ENCODE measurements at regions not wholly inside any gene's neighbourhood (a gene's known extent, or its start where the extent isn't known, plus 50 kb on each side); places are given as distances from the start of the nearest gene placed in this dataset.

DNA sequence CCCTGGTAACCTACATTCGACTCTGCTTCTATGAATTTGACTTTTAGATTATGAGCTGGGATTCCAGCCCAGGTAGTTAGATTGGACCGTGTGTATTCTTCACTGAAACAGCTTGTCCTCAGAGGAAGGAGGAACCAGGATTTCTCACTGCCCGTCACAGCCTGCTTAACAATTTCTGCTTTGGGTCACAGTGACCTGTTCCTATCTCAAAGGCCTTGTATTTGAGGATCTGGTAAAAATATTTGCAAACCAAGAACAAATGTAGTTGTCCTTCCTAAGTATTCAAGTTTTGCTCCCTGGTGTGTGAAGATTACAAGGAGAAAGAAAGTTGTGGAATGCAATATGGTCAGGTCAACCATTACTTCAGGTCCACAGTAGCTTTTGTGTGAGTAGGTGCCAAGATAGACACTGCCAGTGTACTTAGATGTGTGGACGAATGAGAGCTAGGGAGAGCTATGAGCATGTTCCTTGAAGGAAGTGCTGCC, 55.1 kb downstream of the KIF4B start:
- no peak for DNase-seq

DNA sequence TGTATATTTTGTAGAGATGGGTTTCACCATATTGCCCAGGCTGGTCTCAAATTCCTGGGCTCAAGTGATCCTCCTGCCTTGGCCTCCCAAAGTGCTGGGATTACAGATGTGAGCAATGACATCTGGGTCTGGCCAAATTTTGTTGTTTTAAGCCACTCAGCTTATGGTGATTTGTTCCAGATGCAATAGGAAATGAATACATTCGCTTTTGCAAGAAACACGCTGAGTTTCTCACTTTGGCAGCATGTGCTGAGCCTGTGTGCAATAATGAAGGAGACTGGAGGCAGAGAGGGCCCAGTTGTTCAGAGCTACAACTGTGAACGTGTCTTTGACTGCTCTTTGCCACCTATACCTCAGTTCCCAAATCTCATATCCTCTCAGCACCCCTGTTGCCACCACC, 56.4 kb downstream of the KIF4B start:
- peak in 1 of 3 donors; percentile 15 for DNase-seq

DNA sequence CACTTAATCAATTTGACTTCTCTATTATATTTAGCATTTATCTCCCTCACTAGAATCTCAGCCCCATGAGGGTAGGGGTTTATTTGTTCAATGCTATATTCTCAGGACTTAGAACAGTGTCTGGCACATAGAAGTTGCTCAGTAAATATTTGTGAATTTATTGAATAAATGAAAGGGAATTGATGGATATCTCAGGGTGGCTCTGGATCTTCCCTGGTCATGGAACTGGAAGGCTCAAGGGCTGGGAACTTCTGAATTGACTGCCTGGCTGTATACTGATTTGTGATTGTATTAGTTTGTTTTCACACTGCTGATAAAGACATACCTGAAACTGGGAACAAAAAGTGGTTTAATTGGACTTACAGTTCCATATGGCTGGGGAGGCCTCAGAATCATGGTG, 57.2 kb downstream of the KIF4B start:
- no peak for DNase-seq

DNA sequence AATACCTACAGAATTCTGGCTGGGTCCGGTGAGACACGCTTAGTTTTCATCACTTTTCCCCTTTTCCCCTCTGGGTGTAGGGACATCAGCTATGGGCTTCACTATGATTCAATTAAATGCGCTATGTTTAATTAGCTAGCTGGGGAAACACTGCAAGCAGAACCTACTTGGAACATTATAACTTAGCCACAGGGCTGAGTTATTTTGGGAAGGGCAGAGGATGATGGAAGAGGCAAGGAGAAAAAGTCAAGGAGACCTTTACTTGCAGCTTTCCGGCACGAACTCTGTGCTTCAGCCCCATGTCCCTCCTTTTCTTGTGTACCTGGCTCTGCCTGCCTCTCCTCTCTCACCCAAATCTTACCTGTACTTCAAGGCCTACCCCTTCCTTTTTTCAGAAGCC, 62.8 kb downstream of the KIF4B start:
- no peak for DNase-seq

DNA sequence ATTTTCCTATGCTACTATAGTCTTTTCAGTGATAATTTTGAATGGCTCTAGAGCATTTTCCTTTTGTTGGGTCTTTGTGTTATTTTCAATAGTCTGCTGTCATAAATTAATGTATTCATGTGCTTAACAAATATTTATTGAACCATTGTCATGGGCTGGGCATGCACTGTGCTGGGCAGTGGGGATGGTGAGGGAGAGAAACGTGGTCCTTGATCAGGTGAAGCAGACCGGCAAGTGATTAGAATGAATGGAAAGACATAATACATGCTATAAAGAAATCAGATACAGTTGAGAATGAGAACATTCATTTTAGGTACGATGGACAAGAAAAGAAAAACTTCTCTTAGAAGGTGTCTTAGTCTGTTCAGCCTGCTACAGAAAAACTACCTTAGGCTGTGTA, 66.1 kb downstream of the KIF4B start:
- no peak for DNase-seq

DNA sequence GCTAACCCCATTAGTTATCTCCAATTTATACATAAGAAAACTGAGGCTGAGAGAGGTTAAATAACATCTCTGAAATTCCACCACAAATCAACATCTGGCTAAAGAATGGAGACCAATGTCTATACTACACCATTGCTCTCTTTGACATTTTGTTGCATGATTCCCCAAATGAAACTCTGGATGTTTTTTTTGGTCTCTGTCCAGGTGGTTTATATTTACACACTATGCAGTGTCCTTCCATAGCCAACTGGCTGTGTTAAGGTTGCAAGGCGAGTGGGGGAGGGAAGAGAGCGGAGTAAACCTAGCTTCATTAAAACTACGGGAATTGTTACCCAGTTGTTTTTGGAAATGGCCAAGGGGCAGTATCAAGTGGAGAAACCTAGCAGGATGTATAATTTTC, 67.2 kb downstream of the KIF4B start:
- no peak for DNase-seq

DNA sequence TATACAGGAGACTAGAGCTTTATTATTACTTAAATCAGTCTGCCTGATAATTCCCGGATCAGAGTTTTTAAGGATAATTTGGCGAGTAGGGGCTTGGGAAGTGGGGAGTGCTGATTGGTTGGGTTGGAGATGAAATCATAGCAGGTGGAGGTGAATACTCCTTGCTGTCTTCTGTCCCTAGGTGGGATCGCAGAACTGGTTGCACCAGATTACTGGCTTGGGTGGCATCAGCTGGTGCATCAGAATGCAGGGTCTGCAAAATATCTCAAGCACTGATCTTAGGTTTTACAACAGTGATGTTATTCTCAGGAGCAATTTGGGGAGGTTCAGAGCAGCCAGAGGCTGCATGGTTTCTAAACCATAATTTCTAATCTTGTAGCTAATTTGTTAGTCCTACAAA, 68.1 kb downstream of the KIF4B start:
- DNase-seq, result no peak

DNA sequence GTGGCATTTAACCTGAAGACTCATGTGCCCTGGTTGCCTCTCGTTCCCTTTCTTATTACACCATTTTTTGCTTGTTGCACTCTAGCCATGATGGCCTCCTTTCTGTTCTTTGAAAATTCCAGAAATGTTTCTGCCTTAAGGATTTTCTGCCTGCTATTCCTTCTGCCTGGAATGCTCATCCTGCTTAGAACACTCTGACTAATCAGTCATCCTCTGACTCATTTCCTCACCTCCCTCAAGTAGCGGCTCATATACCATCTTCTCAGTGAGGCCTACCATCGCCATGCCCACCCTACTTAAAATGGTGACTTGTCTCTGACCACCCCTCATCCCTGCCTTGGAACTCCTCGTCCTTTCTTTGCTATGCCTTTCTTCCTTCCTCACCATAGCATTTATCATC, 68.8 kb downstream of the KIF4B start:
- DNase-seq, result peak in 1 of 3 donors; percentile 62

DNA sequence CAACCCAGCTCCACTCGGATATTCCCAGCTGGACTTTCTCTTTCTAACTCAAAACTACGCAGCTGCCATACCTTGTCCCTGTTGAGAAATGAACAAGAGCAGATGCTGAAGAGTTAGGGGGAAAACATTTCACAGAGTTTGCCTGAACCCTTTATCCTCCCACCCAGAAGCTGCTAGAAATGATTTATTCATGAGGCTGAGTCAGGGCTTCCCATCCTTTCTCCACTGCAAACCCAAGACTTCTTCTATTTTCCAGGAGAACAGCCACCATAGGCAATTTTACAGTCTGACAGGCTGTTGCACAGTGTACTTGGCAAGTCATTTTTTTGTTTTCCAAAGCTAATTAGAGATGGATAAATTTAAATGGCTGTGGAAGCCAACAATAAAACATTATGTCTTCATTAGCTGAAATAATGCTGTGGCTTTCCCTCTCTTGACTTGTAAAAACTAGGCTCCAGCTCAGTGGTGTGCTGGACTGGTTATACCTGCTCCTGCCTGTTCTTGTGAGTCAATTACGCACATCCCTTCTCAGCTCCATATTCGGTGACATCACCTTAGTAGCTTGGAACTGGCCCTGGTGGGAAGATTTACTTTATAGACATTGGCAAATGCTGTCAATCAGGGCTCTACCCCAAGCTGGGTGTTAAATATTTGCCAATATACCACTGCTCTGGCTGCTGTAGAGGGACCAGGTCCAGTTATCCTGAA, 71.9 kb downstream of the KIF4B start:
- no peak for DNase-seq

DNA sequence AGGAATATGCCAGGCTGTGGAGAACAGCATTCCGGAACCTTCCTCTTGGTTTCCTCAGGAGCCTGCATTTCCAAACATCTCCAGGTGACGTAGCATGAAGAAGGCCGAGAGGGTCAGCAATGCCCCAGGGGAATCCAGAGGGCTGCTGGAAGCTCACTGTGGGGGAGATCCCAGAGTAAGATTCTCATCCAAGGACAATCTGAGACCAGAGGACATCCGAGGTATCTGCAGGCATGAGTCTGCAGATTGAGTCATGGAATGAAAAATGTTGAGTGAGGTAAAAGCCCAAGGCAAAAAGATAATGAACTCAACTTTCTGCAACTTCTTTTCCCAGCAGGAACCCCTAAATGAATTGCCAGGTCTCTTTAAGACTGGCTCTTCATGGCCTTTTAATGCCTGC, 73.5 kb downstream of the KIF4B start:
- no peak for DNase-seq

DNA sequence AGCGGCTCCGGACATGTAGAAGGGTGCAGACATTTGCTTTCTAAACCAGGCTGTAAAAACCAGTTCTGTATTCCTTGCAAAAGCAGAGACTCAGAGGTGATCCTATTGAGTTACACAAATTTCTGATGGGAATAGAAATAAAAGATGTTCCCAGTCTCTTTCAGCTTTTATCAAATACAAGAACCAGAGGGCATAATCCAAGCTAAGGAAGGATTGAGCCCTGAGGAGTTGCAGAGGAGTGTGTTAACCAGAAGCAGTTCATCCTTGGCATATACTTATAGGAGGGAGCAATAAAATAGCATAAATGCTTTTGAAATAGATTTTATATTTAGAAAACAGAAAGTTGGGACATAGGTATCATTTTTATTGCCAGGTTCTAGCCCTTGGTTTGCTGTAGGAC, 75.3 kb downstream of the KIF4B start:
- no peak for DNase-seq

DNA sequence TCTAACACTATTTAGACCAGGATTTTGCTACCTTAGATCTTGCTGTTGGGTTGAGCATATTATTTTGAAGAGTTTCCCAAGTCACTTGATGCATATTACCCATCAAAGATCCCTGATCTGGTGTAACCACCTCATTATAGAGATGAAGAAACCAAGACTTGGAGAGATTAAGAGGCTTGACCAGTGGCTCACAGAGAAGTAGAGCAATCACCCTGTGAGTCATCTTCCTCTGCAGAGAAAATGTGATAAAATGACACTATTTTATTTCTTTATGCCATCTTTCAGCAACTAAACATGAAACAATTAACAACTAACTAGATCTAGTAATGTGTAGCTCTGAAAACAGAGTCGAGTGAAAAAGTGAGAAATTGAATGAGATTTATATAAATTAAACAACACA, 76.1 kb downstream of the KIF4B start:
- DNase-seq, result no peak

DNA sequence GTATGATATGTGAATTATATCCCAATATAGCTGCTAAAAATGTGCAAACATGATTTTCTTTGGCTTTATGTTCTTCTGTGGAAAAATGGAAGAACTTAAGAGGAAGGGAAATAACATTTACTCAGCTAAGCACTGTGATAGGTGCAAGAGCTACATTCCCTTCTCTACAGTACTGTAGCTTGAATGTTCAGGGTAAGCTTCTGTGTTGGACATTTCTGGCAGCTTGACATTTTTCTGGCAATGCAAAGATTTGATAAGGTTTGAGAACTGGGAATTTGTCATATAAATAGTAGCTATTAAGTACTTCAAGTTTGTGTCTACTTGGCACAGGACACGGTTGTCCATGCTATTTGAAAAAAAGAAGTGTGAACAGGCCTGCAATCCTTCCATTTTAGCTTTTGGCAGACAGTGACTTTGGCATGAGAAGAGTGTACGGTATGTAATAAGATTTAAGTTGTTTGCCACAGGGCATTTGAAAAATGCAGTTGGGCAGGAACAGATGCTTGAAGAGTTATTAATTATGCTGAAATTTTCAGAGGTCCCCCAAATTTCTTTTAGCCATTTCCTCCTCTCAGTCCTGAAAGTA, 77.6 kb downstream of the KIF4B start:
- DNase-seq, result peak; percentile 21 to 54 (median 38)

DNA sequence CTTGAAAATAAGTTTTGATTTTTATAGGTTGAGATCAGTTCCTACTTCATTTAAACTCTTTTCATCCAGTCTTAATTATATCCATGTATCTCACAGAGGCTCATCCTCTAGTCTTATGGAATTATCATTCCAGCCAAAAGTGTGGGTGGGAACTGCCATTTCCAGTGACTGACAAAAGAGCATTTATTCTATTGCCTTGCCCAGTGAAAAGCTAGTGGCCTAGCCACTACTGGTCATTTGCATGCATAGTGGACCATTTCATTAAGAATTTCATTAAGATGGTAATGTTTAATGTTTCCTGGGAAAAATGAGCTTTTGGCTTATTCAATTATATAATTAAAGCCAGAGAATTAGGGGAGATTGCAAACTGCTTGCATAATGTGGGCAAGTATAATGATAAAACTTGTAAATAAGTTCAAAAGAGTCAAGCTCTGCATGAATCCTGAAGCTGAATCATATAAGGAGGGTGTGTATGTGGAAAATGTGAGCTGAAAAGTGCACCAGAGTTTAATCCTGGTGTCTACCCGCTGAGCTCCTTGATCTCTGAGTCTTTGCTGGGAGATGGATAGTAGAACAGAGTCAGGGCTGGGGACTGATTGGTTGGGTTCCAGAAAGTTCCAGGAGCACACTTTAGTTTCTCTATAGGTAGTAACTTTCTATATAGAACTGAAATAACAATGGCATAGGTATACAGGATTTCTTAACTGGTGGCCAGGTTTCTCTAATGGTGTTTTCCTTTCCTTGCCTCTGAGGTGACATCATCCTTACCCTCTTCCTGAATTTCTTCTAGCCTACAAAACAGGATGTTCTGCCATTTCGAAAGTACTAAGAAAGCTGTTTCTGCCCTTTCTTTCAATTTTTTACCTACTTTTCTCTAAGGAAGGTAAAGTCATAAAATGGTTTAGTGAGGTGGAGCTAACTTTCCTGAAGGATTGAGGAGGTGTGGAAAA, 78.5 kb downstream of the KIF4B start:
- DNase-seq, result peak in 1 of 3 donors; percentile 3

DNA sequence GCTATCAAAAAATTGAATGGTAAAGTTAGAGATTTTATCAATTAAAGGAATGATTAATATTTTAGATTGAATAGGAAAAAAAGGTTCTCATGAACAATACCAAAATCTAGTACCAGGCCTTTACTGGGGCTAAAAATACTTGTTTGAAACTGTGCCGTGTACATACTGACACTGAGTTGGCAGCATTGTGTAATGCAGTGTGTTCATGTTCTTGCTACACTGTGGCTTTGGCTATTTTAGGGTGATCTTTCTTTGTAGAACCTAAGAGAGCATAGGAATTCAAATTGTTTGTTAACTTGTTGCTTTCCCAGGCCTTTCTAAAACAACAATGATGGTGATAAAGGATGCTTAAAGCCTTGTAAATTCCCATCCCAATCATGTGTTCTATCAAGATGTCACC, 80.9 kb downstream of the KIF4B start:
- DNase-seq, result no peak

DNA sequence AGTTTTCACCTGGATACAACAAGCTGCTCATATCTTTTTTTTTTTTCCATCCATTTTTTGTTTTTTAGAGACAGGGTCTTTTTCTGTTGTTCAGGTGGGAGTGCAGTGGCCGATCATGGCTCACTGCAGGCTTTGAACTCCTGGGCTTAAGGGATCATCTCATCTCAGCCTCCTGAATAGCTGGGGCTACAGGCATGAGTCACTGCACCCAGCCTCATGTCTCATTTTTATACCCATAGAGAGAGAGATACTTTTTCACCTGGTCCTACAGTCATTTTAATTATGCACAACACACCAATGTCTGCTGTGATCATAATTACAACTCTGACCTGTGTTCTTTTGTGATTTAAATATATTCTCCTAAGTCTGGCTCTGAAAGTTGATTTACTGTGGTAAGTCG, 84.4 kb downstream of the KIF4B start:
- DNase-seq, result no peak

DNA sequence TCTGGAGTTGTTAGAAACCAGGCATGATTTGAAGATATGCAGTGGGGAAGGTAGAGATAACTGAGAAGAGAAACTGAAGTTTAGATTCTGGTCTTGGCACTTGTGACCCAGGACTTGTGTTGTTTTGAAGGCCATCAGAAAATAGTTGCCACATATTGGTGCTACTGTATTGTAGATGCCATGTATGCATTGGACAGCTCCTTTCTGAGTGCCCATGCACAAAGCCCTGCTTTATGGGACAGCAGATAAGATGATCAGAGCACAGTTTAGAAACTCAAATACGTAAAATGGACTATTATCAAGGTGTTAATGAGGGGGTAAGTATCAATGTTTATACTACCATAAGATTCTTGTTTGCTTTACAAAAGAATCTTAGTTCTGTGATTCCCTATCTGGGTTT, 84.9 kb downstream of the KIF4B start:
- DNase-seq, result no peak

DNA sequence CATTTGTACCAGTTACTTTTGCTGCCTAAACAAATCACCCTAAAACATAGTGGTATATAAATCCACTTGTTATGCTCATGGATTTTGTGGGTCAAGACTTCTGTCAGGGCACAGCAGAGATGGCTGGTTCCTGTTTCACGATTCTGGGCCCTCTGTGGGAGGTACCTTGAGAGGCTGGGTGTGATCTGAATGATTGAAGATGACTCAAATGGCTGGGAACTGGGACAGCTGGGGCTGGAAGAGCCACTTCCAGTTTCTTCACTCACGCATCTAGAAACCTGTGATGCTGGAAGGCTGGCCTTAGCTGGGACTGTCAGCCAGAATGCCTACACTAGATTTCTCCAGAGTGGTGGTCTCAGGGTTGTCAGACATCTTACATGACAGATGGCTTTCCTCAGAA, 88.1 kb downstream of the KIF4B start:
- DNase-seq, result no peak

DNA sequence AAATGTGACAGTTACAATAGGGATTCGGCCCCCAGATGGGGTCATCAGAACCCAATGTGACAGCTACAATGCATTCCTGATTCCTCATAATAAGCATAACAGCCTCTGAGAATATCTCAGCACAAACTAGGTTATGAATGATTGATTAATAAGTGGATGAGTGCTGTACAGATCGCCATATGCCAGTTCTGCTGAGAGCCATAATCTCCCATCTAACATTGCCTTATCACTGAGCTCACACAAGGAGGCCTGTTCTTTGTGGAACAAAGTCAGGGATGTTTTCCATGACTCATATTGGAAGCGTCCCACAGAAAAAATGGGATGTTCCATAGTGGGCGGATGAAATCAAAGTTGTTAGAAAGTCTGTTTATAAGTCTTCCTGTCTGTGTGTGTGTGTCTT, 89.6 kb downstream of the KIF4B start:
- DNase-seq, result peak in 1 of 3 donors; percentile 12

DNA sequence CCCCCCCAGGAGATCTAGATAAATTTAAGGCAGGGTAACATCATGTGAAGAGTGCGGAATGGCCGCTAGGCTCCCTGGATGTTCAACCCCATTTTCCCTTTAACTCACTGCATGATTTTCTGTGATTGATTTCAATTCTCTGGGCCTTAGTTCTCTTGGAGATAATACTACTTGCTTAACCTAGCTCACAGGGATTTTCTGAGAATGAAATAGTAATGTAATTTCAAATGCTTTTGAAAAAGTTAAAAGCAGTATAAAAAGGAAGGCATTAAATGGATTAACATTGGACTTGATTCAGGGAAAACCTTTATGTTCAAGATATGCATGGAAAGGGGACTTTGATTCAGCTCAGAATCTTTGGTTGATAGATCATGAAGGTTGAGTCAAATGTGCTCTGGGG, 90.9 kb downstream of the KIF4B start:
- DNase-seq, result no peak

DNA sequence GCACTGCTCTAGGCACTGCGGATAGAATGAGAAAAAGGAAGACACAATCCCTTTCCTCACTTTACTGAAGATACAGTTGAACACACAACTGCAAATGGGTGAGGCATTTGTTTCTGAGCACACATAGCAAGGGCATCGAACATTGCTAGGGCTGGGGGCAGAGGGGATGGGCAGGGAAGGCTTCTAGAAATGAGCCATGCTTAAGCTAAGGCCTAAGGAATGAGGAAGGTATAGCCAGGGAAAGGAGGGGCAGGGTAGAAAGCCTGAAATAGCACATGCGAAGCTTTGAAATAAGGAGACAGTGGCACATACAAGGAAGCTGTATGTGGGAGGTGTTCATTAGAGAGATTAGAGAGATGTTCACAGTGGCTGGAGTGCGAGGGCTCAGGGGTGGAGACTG, 92.7 kb downstream of the KIF4B start:
- no peak for DNase-seq

DNA sequence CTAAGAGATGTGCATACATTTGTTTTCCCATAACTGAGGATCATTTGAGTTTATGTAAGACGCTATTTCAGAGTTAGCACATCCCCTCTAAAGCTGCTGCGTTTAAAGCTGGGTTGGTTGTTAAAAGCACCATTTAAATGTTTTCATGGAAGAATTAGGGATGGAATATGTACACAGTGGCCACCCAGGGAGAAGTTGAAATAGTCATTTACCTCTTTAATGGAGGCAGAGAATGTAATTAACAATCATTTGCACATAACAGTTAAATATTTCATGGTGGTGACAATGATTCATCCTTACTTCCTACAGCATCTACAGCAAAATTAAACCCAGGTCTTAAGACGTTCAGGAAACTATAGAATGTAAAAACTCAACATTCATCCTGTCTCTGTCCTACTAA, 100.3 kb downstream of the KIF4B start:
- no peak for DNase-seq

DNA sequence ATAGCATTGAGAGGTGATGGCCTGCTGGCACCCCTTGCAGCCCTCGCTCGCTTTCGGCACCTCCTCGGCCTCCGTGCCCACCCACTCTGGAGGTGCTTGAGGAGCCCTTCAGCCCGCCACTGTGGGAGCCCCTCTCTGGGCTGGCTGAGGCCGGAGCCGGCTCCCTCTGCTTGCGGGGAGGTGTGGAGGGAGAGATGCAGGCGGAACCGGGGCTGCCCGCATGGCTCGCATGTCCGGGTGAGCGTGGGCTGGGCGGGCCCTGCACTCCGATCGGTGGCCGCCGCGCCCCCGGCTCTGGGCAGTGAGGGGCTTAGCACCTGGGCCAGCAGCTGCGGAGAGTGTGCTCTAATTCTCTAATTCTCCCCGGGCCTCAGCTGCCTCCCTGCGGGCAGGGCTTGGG, 101.1 kb downstream of the KIF4B start:
- no peak for DNase-seq
